GM23338 (cell line): ENCODE measurements at regions not wholly inside any gene's neighbourhood (a gene's known extent, or its start where the extent isn't known, plus 50 kb on each side); places are given as distances from the start of the nearest gene placed in this dataset.
A peak's percentile ranks its signal among the peaks of the same experiment; 100 is the strongest.

Experiments
- ATAC-seq: fragments of 200-7000 bp; cut with Tn5 transposase; 3 replicates; pipeline ENCODE4 v1.9.1; 2020
- DNase-seq: peaks from one replicate; pipeline ENCODE4 v3.0.0-alpha.2; 2015; ENCODE audit warnings: low spot score
- H2AFZ ChIP-seq: fragments of 200-600 bp; sonication (generic); 2 replicates; pipeline ENCODE4 v1.8.0; 2016; ENCODE audit warnings: antibody characterized with exemption, mild to moderate bottlenecking, moderate library complexity
- H3F3A ChIP-seq: fragments of 200-600 bp; sonication (generic); replicated peaks from 2 replicates; pipeline ENCODE4 v1.8.0; 2017; ENCODE audit warnings: antibody characterized with exemption, mixed run types, low read depth
- H3K27ac ChIP-seq: fragments of 200-600 bp; sonication (generic); 2 replicates; pipeline ENCODE4 v1.6.1; 2016; ENCODE audit warnings: low read depth
- H3K27me3 ChIP-seq: fragments of 200-600 bp; sonication (generic); 2 replicates; pipeline ENCODE4 v1.8.0; 2016; ENCODE audit warnings: mild to moderate bottlenecking, mixed run types, moderate library complexity; ENCODE audit not compliant: insufficient read depth
- H3K36me3 ChIP-seq: fragments of 200-600 bp; sonication (generic); 2 replicates; pipeline ENCODE4 v1.8.0; 2016; ENCODE audit warnings: mild to moderate bottlenecking; ENCODE audit not compliant: insufficient read depth
- H3K4me1 ChIP-seq: fragments of 200-600 bp; sonication (generic); 2 replicates; pipeline ENCODE4 v1.8.0; 2016; ENCODE audit warnings: mild to moderate bottlenecking, moderate library complexity; ENCODE audit not compliant: insufficient read depth
- H3K4me2 ChIP-seq: fragments of 200-600 bp; sonication (generic); 2 replicates; pipeline ENCODE4 v1.7.1; 2017; ENCODE audit warnings: mixed run types
- H3K4me3 ChIP-seq: fragments of 200-600 bp; sonication (generic); 2 replicates; pipeline ENCODE4 v1.6.1; 2016; ENCODE audit warnings: mixed run types
- H3K79me2 ChIP-seq: fragments of 200-600 bp; sonication (generic); replicated peaks from 2 replicates; pipeline ENCODE4 v1.8.0; 2017; ENCODE audit warnings: mild to moderate bottlenecking; ENCODE audit not compliant: insufficient read depth
- H3K9me2 ChIP-seq: fragments of 200-600 bp; sonication (generic); 2 replicates; pipeline ENCODE4 v1.8.0; 2017; ENCODE audit not compliant: insufficient read depth
- H4K20me1 ChIP-seq: fragments of 200-600 bp; sonication (generic); replicated peaks from 2 replicates; pipeline ENCODE4 v1.8.0; 2017; ENCODE audit warnings: mild to moderate bottlenecking; ENCODE audit not compliant: insufficient read depth
- H3K27ac Mint-ChIP-seq: 2 replicates; pipeline ENCODE4 v1.8.0; 2020; ENCODE audit warnings: inconsistent platforms, mild to moderate bottlenecking, moderate library complexity, mixed read lengths
- H3K27me3 Mint-ChIP-seq: 3 replicates; pipeline ENCODE4 v1.8.0; 2022; ENCODE audit warnings: low read depth, mild to moderate bottlenecking, moderate library complexity, mixed read lengths, inconsistent platforms; ENCODE audit not compliant: insufficient read depth, poor library complexity
- H3K36me3 Mint-ChIP-seq: 3 replicates; pipeline ENCODE4 v1.8.0; 2021; ENCODE audit warnings: low read depth, mild to moderate bottlenecking, inconsistent platforms, moderate library complexity, mixed read lengths
- H3K4me1 Mint-ChIP-seq: 3 replicates; pipeline ENCODE4 v1.8.0; 2020; ENCODE audit warnings: mild to moderate bottlenecking, inconsistent platforms, mixed read lengths
- H3K4me3 Mint-ChIP-seq: 3 replicates; pipeline ENCODE4 v1.8.0; 2021; ENCODE audit warnings: moderate library complexity, mild to moderate bottlenecking, inconsistent platforms, mixed read lengths
- H3K9me3 Mint-ChIP-seq: 3 replicates; pipeline ENCODE4 v1.8.0; 2020; ENCODE audit warnings: moderate library complexity, mild to moderate bottlenecking, inconsistent platforms, mixed read lengths
- CREB1 ChIP-seq: fragments of 250-450 bp; sonication (Bioruptor Pico); IDR thresholded peaks from 2 replicates; pipeline ENCODE4 v1.5.0; 2020; ENCODE audit warnings: low read depth, mild to moderate bottlenecking, moderate library complexity
- CTCF ChIP-seq, 2 experiments: fragments of 200-600 bp in 1 of 2; sonication (generic) in 1 of 2; conservative IDR thresholded peaks; 2 replicates each; pipeline versions ENCODE4 v1.5.1 to v1.6.1; 2016 to 2017; ENCODE audit warnings: antibody characterized with exemption in 2 of 2, low read depth in 2 of 2, mild to moderate bottlenecking in 2 of 2, moderate library complexity in 1 of 2
- ETS1 ChIP-seq: IDR thresholded peaks from 2 replicates; pipeline ENCODE4 v1.6.1; 2016; ENCODE audit warnings: antibody characterized with exemption
- JUNB ChIP-seq: IDR thresholded peaks from one replicate; pipeline ENCODE4 v1.6.1; 2016; ENCODE audit warnings: antibody characterized with exemption; ENCODE audit not compliant: unreplicated experiment
- POLR2AphosphoS5 ChIP-seq: IDR thresholded peaks from 2 replicates; pipeline ENCODE4 v1.6.1; 2016; ENCODE audit warnings: antibody characterized with exemption, low read depth
- REST ChIP-seq: IDR thresholded peaks from one replicate; pipeline ENCODE4 v1.6.1; 2018; ENCODE audit warnings: antibody characterized with exemption; ENCODE audit not compliant: unreplicated experiment
- ZNF114 ChIP-seq: fragments of 250-450 bp; sonication (Bioruptor Pico); IDR thresholded peaks from 2 replicates; pipeline ENCODE4 v1.5.0; 2020; ENCODE audit warnings: mild to moderate bottlenecking, moderate library complexity
- ZNF331 ChIP-seq: fragments of 250-450 bp; sonication (Bioruptor Pico); IDR thresholded peaks from 2 replicates; pipeline ENCODE4 v1.5.0; 2020; ENCODE audit warnings: low read depth, mild to moderate bottlenecking, moderate library complexity
- ZNF462 ChIP-seq: fragments of 250-450 bp; sonication (Bioruptor Pico); IDR thresholded peaks from 2 replicates; pipeline ENCODE4 v1.5.0; 2020; ENCODE audit warnings: mild to moderate bottlenecking, moderate library complexity

- H3K27ac Mint-ChIP-seq: no peak overlapping the region
- no peaks in the 10 kb centered on the region for H3K79me2 ChIP-seq
- peak; percentile 89 for ATAC-seq
- peaks cover 31% of the 10 kb centered on the region for H3K9me3 Mint-ChIP-seq
- H3K27ac ChIP-seq: no peak overlapping the region
- no peak overlapping the region for H2AFZ ChIP-seq
- no peaks in the 10 kb centered on the region for H3K27me3 ChIP-seq
- H3K4me3 Mint-ChIP-seq: no peak overlapping the region
- H3K4me2 ChIP-seq: no peak overlapping the region
- H3F3A ChIP-seq: no peaks in the 10 kb centered on the region
- peaks cover 25% of the 10 kb centered on the region for H3K36me3 Mint-ChIP-seq
- no peaks in the 10 kb centered on the region for H4K20me1 ChIP-seq
- H3K4me1 ChIP-seq: no peaks in the 10 kb centered on the region
- H3K27me3 Mint-ChIP-seq: peaks cover 3% of the 10 kb centered on the region
- peak; percentile 86 for DNase-seq
- TF ChIP-seq CTCF (conservative IDR thresholded peaks at IDR 0.05; ENCODE audit: low read depth in 2 of 2): peak; percentile 74 to 88
- no peak for TF ChIP-seq CREB1
- TF ChIP-seq ZNF114 (CRISPR knock-in tag): no peak
- TF ChIP-seq ZNF331 (CRISPR knock-in tag): no peak
- TF ChIP-seq JUNB: no peak
- no peak for TF ChIP-seq POLR2AphosphoS5
- no peaks in the 10 kb centered on the region for H3K9me2 ChIP-seq
- no peak overlapping the region for H3K4me3 ChIP-seq
- H3K4me1 Mint-ChIP-seq: no peaks in the 10 kb centered on the region
- H3K36me3 ChIP-seq: peaks cover 7% of the 10 kb centered on the region
Measured at GRCh38 chr6:84967389-84967788, 203.0 kb upstream of the TBX18 start.

- no peak for ATAC-seq
- Histone ChIP-seq H3K27me3 (no peaks in the 10 kb centered on the region), H3K4me3 (no peak overlapping the region), H3K36me3 (no peaks in the 10 kb centered on the region), H3F3A (no peaks in the 10 kb centered on the region), H3K27ac (no peak overlapping the region), H3K4me2 (0 out of 2 replicates have a peak overlapping the region, but pooled peaks have one; percentile 4), H4K20me1 (no peaks in the 10 kb centered on the region), H3K79me2 (no peaks in the 10 kb centered on the region), H3K4me1 (no peaks in the 10 kb centered on the region; the same call in 1 of the 2 replicates), H3K9me2 (no peaks in the 10 kb centered on the region; the same call in 1 of the 2 replicates), H2AFZ (no peak overlapping the region)
- Mint-ChIP-seq H3K36me3 (peaks cover 3% of the 10 kb centered on the region; the same call in 1 of the 3 replicates), H3K4me1 (peaks cover 9% of the 10 kb centered on the region), H3K4me3 (no peak overlapping the region), H3K27me3 (no peaks in the 10 kb centered on the region), H3K9me3 (peaks cover 6% of the 10 kb centered on the region), H3K27ac (no peak overlapping the region)
- DNase-seq: peak; percentile 3
- no peak for TF ChIP-seq ETS1
- TF ChIP-seq ZNF462 (CRISPR knock-in tag): no peak
- TF ChIP-seq REST: no peak
Measured at GRCh38 chr6:84953111-84953755, 188.8 kb upstream of the TBX18 start.
